GM20000 (cell line): ENCODE measurements at regions not wholly inside any gene's neighbourhood (a gene's known extent, or its start where the extent isn't known, plus 50 kb on each side); places are given as distances from the start of the nearest gene placed in this dataset.

Experiments used
- DNase-seq: peaks from one replicate; pipeline ENCODE4 v3.0.0; 2012; ENCODE audit warnings: low spot score
- CTCF ChIP-seq: IDR thresholded peaks from 2 replicates; pipeline ENCODE4 v1.5.1; 2012; ENCODE audit warnings: mild to moderate bottlenecking, control low read depth; ENCODE audit errors: extremely low read depth, missing control alignments

GRCh38 chr5:171629221-171629620, 156.4 kb upstream of the SMIM23 start:
- no peak for DNase-seq
- TF ChIP-seq CTCF = no peak

GRCh38 chr5:171629628-171630349, 155.8 kb upstream of the SMIM23 start:
- peak; percentile 41 for DNase-seq
- TF ChIP-seq CTCF = peak; percentile 11

DNA sequence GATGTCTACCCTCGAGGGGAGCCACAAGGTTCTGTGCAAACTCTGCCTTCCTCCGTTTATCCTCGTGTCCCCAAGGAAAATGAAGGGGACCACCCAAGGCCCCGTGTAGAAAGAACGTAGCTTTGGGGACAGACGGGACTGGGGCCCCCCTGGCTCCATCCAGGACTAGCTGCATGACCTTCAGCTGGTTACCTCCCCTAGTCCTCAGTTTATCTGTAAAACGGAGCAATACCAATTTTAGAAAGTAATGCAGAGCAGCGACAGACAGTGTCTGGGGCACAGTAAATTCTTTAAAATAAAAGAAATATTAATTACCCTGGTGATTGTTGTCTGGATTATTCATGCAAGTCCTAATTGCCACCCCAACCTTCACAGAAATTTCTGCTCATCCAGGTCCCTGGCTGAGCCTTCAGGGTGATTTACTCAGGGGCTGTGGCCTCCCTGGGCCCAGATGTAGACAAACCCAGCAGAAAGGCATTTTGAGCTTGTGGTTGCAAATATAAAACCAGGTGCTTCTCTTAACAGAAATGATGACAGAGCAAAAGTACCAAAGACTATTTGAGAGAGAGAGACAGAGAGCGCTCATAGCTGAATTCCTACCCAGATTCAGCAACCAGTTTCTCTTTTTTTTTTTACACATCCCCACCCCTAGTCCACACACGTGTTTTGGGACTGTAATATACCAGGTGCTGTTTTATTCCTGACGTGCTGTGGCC, 155.1 kb upstream of the SMIM23 start:
- TF ChIP-seq CTCF = no peak

GRCh38 chr5:171632616-171633015, 153.0 kb upstream of the SMIM23 start:
- no peak for DNase-seq
- TF ChIP-seq CTCF = no peak

More for the DNA sequence above, 155.1 kb upstream of the SMIM23 start:
- no peak for DNase-seq

DNA sequence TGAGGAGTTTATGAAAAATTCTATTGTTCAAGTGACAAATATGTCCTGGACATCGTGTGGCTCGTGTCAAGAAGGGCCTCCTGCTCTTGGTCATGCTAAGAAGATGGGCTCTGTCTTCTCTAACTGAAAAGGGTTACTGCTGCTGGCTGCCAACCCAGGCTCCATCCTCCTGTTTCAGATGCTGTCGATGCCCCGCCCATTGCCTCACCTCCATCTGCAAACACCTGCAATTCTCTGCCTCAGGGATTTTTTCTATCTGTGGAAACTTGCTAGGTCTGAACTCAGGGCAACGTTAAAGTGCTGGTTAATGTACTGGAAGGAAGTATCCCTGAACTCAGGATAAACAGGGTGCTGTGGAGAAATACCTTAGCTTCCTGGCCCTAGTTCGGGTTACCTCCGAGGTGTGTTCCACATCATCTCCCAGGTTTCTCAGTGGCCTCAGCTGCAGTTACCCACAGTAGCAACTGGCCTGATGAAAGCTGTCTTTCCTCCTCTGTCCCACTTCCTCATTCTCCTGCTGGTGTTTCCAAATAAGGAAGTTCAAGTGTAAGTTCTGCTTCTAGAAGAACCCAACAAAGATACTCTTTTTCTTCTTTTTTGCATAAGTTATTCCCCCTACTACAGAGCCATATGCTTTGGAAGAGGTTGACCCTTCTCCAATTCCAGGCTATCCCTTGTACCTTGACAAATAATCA, 151.7 kb upstream of the SMIM23 start:
- DNase-seq = peak; percentile 55
- no peak for TF ChIP-seq CTCF

GRCh38 chr5:171634511-171634910, 151.1 kb upstream of the SMIM23 start:
- DNase-seq = no peak
- no peak for TF ChIP-seq CTCF

DNA sequence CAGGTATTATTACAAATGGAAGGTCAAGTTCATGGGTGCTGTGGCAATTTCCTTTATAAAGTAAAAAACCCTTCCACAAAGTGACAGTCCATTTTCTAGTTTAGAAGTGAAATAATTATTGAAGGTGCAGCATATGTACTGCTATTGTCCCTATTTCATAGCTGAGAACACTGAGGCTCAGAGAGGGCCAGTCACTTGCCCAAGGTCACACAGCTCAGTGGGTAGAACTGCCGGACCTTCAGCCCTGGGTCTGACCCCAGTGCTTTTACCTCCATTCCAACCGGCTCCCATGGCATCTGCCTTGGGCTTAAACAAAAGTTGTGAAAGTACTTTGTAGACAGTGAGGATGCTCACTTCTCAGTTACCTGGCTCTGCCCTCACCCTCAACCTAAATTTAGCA, 150.6 kb upstream of the SMIM23 start:
- DNase-seq = no peak
- no peak for TF ChIP-seq CTCF
